GM23338 (cell line): ENCODE measurements at regions not wholly inside any gene's neighbourhood (a gene's known extent, or its start where the extent isn't known, plus 50 kb on each side); places are given as distances from the start of the nearest gene placed in this dataset.

Experiments used
- ATAC-seq: fragments of 200-7000 bp; cut with Tn5 transposase; 3 replicates; pipeline ENCODE4 v1.9.1; 2020
- DNase-seq: peaks from one replicate; pipeline ENCODE4 v3.0.0-alpha.2; 2015; ENCODE audit warnings: low spot score
- H2AFZ ChIP-seq: fragments of 200-600 bp; sonication (generic); 2 replicates; pipeline ENCODE4 v1.8.0; 2016; ENCODE audit warnings: antibody characterized with exemption, mild to moderate bottlenecking, moderate library complexity
- H3F3A ChIP-seq: fragments of 200-600 bp; sonication (generic); replicated peaks from 2 replicates; pipeline ENCODE4 v1.8.0; 2017; ENCODE audit warnings: antibody characterized with exemption, mixed run types, low read depth
- H3K27ac ChIP-seq: fragments of 200-600 bp; sonication (generic); 2 replicates; pipeline ENCODE4 v1.6.1; 2016; ENCODE audit warnings: low read depth
- H3K27me3 ChIP-seq: fragments of 200-600 bp; sonication (generic); 2 replicates; pipeline ENCODE4 v1.8.0; 2016; ENCODE audit warnings: mild to moderate bottlenecking, mixed run types, moderate library complexity; ENCODE audit not compliant: insufficient read depth
- H3K36me3 ChIP-seq: fragments of 200-600 bp; sonication (generic); 2 replicates; pipeline ENCODE4 v1.8.0; 2016; ENCODE audit warnings: mild to moderate bottlenecking; ENCODE audit not compliant: insufficient read depth
- H3K4me1 ChIP-seq: fragments of 200-600 bp; sonication (generic); 2 replicates; pipeline ENCODE4 v1.8.0; 2016; ENCODE audit warnings: mild to moderate bottlenecking, moderate library complexity; ENCODE audit not compliant: insufficient read depth
- H3K4me2 ChIP-seq: fragments of 200-600 bp; sonication (generic); 2 replicates; pipeline ENCODE4 v1.7.1; 2017; ENCODE audit warnings: mixed run types
- H3K4me3 ChIP-seq: fragments of 200-600 bp; sonication (generic); 2 replicates; pipeline ENCODE4 v1.6.1; 2016; ENCODE audit warnings: mixed run types
- H3K79me2 ChIP-seq: fragments of 200-600 bp; sonication (generic); replicated peaks from 2 replicates; pipeline ENCODE4 v1.8.0; 2017; ENCODE audit warnings: mild to moderate bottlenecking; ENCODE audit not compliant: insufficient read depth
- H3K9me2 ChIP-seq: fragments of 200-600 bp; sonication (generic); 2 replicates; pipeline ENCODE4 v1.8.0; 2017; ENCODE audit not compliant: insufficient read depth
- H4K20me1 ChIP-seq: fragments of 200-600 bp; sonication (generic); replicated peaks from 2 replicates; pipeline ENCODE4 v1.8.0; 2017; ENCODE audit warnings: mild to moderate bottlenecking; ENCODE audit not compliant: insufficient read depth
- H3K27ac Mint-ChIP-seq: 2 replicates; pipeline ENCODE4 v1.8.0; 2020; ENCODE audit warnings: inconsistent platforms, mild to moderate bottlenecking, moderate library complexity, mixed read lengths
- H3K27me3 Mint-ChIP-seq: 3 replicates; pipeline ENCODE4 v1.8.0; 2022; ENCODE audit warnings: low read depth, mild to moderate bottlenecking, moderate library complexity, mixed read lengths, inconsistent platforms; ENCODE audit not compliant: insufficient read depth, poor library complexity
- H3K36me3 Mint-ChIP-seq: 3 replicates; pipeline ENCODE4 v1.8.0; 2021; ENCODE audit warnings: low read depth, mild to moderate bottlenecking, inconsistent platforms, moderate library complexity, mixed read lengths
- H3K4me1 Mint-ChIP-seq: 3 replicates; pipeline ENCODE4 v1.8.0; 2020; ENCODE audit warnings: mild to moderate bottlenecking, inconsistent platforms, mixed read lengths
- H3K4me3 Mint-ChIP-seq: 3 replicates; pipeline ENCODE4 v1.8.0; 2021; ENCODE audit warnings: moderate library complexity, mild to moderate bottlenecking, inconsistent platforms, mixed read lengths
- H3K9me3 Mint-ChIP-seq: 3 replicates; pipeline ENCODE4 v1.8.0; 2020; ENCODE audit warnings: moderate library complexity, mild to moderate bottlenecking, inconsistent platforms, mixed read lengths
- CREB1 ChIP-seq: fragments of 250-450 bp; sonication (Bioruptor Pico); IDR thresholded peaks from 2 replicates; pipeline ENCODE4 v1.5.0; 2020; ENCODE audit warnings: low read depth, mild to moderate bottlenecking, moderate library complexity
- EZH2 ChIP-seq: fragments of 200-600 bp; sonication (generic); IDR thresholded peaks from one replicate; pipeline ENCODE4 v1.8.0; 2017; ENCODE audit warnings: antibody characterized with exemption, mild to moderate bottlenecking, low read depth; ENCODE audit not compliant: unreplicated experiment
- EZH2phosphoT487 ChIP-seq: fragments of 200-600 bp; sonication (generic); IDR thresholded peaks from one replicate; pipeline ENCODE4 v1.8.1; 2018; ENCODE audit warnings: antibody characterized with exemption; ENCODE audit not compliant: unreplicated experiment
- NANOG ChIP-seq: IDR thresholded peaks from 2 replicates; pipeline ENCODE4 v1.6.1; 2016; ENCODE audit warnings: antibody characterized with exemption, borderline replicate concordance
- ZNF114 ChIP-seq: fragments of 250-450 bp; sonication (Bioruptor Pico); IDR thresholded peaks from 2 replicates; pipeline ENCODE4 v1.5.0; 2020; ENCODE audit warnings: mild to moderate bottlenecking, moderate library complexity
- TF ChIP-seq, protein P1 (sequence below): fragments of 250-450 bp; sonication (Bioruptor Pico); IDR thresholded peaks from 2 replicates; pipeline ENCODE4 v1.5.0; 2020; ENCODE audit warnings: mild to moderate bottlenecking, moderate library complexity
- TF ChIP-seq, protein P2 (sequence below): IDR thresholded peaks from 2 replicates; pipeline ENCODE4 v1.6.1; 2016; ENCODE audit warnings: antibody characterized with exemption

DNA sequence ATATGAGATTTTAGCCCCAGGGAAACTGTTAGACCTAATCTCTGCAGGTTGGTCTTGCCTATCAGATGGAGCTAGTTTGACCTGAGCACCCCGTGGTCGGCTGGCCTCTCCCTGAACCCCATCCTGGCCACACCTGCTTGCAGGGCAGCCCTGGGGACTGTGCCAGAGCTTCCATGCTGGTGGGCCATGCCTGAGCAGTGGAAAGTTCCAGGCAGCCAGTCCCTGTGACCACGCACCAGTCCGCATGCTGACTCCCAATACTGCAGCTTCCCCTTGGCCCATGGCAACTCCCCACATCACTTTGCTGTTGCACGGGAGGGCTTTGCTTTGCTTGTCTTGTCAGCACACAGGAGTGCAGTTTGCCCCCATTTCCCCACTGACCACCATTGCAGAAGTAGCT is 427.8 kb upstream of the SEMA3D start (continued):
- TF ChIP-seq, protein P1, sequence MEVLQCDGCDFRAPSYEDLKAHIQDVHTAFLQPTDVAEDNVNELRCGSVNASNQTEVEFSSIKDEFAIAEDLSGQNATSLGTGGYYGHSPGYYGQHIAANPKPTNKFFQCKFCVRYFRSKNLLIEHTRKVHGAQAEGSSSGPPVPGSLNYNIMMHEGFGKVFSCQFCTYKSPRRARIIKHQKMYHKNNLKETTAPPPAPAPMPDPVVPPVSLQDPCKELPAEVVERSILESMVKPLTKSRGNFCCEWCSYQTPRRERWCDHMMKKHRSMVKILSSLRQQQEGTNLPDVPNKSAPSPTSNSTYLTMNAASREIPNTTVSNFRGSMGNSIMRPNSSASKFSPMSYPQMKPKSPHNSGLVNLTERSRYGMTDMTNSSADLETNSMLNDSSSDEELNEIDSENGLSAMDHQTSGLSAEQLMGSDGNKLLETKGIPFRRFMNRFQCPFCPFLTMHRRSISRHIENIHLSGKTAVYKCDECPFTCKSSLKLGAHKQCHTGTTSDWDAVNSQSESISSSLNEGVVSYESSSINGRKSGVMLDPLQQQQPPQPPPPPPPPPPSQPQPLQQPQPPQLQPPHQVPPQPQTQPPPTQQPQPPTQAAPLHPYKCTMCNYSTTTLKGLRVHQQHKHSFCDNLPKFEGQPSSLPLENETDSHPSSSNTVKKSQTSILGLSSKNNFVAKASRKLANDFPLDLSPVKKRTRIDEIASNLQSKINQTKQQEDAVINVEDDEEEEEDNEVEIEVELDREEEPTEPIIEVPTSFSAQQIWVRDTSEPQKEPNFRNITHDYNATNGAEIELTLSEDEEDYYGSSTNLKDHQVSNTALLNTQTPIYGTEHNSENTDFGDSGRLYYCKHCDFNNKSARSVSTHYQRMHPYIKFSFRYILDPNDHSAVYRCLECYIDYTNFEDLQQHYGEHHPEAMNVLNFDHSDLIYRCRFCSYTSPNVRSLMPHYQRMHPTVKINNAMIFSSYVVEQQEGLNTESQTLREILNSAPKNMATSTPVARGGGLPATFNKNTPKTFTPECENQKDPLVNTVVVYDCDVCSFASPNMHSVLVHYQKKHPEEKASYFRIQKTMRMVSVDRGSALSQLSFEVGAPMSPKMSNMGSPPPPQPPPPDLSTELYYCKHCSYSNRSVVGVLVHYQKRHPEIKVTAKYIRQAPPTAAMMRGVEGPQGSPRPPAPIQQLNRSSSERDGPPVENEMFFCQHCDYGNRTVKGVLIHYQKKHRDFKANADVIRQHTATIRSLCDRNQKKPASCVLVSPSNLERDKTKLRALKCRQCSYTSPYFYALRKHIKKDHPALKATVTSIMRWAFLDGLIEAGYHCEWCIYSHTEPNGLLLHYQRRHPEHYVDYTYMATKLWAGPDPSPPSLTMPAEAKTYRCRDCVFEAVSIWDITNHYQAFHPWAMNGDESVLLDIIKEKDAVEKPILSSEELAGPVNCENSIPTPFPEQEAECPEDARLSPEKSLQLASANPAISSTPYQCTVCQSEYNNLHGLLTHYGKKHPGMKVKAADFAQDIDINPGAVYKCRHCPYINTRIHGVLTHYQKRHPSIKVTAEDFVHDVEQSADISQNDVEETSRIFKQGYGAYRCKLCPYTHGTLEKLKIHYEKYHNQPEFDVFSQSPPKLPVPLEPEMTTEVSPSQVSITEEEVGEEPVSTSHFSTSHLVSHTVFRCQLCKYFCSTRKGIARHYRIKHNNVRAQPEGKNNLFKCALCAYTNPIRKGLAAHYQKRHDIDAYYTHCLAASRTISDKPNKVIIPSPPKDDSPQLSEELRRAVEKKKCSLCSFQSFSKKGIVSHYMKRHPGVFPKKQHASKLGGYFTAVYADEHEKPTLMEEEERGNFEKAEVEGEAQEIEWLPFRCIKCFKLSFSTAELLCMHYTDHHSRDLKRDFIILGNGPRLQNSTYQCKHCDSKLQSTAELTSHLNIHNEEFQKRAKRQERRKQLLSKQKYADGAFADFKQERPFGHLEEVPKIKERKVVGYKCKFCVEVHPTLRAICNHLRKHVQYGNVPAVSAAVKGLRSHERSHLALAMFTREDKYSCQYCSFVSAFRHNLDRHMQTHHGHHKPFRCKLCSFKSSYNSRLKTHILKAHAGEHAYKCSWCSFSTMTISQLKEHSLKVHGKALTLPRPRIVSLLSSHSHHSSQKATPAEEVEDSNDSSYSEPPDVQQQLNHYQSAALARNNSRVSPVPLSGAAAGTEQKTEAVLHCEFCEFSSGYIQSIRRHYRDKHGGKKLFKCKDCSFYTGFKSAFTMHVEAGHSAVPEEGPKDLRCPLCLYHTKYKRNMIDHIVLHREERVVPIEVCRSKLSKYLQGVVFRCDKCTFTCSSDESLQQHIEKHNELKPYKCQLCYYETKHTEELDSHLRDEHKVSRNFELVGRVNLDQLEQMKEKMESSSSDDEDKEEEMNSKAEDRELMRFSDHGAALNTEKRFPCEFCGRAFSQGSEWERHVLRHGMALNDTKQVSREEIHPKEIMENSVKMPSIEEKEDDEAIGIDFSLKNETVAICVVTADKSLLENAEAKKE (CRISPR knock-in tag), result no peak
- TF ChIP-seq CREB1 (CRISPR knock-in tag), result no peak
- TF ChIP-seq, protein P2, sequence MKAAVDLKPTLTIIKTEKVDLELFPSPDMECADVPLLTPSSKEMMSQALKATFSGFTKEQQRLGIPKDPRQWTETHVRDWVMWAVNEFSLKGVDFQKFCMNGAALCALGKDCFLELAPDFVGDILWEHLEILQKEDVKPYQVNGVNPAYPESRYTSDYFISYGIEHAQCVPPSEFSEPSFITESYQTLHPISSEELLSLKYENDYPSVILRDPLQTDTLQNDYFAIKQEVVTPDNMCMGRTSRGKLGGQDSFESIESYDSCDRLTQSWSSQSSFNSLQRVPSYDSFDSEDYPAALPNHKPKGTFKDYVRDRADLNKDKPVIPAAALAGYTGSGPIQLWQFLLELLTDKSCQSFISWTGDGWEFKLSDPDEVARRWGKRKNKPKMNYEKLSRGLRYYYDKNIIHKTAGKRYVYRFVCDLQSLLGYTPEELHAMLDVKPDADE, result no peak

DNA sequence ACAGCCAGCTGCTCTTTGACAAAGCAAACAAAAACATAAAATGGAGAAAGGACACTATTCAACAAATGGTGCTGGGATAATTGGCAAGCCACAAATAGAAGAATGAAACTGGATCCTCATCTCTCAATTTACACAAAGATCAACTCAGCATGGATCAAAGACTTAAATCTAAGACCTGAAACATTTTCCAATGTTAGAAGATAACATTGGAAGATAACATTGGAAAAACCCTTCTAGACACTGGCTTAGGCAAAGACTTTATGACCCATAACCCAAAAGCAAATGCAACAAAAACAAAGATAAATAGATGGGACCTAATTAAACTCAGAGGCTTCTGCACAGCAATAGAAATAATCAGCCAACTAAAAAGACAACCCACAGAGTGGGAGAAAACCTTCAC is 425.7 kb upstream of the SEMA3D start:
- Mint-ChIP-seq H3K27ac (no peak overlapping the region), H3K36me3 (no peaks in the 10 kb centered on the region), H3K4me1 (peaks cover 3% of the 10 kb centered on the region; the same call in 2 of the 3 replicates), H3K4me3 (no peak overlapping the region), H3K9me3 (peaks cover 3% of the 10 kb centered on the region; the same call in 1 of the 3 replicates), H3K27me3 (no peaks in the 10 kb centered on the region)
- Histone ChIP-seq H3F3A (no peaks in the 10 kb centered on the region), H3K36me3 (no peaks in the 10 kb centered on the region), H2AFZ (no peak overlapping the region), H3K27me3 (no peaks in the 10 kb centered on the region), H3K4me1 (no peaks in the 10 kb centered on the region), H3K27ac (no peak overlapping the region), H3K9me2 (no peaks in the 10 kb centered on the region), H3K4me3 (no peak overlapping the region), H4K20me1 (no peaks in the 10 kb centered on the region), H3K4me2 (no peak overlapping the region), H3K79me2 (no peaks in the 10 kb centered on the region)
- DNase-seq (no peak), ATAC-seq (no peak)
- TF ChIP-seq, protein P1 (CRISPR knock-in tag), result no peak
- TF ChIP-seq NANOG, result no peak
- no peak for TF ChIP-seq ZNF114
- TF ChIP-seq, protein P2, result no peak
- TF ChIP-seq EZH2, result no peak
- TF ChIP-seq EZH2phosphoT487, result no peak
